ENCODE measurements at regions not wholly inside any gene's neighbourhood (a gene's known extent, or its start where the extent isn't known, plus 50 kb on each side); places are given as distances from the start of the nearest gene placed in this dataset.

DNA sequence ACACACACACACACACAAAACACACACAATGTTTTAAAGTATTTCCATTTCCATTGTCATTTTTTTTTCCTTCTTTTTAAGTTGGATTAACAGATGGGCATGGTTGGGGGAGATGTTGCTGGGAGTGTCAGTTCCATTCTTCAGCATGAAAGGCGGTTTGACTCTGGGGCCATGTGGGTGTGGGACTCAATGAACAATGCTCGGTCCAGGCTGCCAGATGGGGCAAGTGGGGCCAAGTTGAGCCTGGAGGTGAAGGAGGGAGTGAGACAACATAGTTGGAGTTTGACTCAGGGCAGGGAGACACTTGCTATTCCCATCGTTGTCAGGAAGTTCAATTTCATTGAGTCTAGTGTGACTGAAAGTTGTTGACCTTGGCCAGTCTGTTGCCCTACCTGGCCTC, 125.3 kb downstream of the TLE3 start:
- no peak overlapping the region for H3K27ac ChIP-seq (ENCODE audit: control insufficient read depth, insufficient read depth, low read length)
- TF ChIP-seq, protein P1, sequence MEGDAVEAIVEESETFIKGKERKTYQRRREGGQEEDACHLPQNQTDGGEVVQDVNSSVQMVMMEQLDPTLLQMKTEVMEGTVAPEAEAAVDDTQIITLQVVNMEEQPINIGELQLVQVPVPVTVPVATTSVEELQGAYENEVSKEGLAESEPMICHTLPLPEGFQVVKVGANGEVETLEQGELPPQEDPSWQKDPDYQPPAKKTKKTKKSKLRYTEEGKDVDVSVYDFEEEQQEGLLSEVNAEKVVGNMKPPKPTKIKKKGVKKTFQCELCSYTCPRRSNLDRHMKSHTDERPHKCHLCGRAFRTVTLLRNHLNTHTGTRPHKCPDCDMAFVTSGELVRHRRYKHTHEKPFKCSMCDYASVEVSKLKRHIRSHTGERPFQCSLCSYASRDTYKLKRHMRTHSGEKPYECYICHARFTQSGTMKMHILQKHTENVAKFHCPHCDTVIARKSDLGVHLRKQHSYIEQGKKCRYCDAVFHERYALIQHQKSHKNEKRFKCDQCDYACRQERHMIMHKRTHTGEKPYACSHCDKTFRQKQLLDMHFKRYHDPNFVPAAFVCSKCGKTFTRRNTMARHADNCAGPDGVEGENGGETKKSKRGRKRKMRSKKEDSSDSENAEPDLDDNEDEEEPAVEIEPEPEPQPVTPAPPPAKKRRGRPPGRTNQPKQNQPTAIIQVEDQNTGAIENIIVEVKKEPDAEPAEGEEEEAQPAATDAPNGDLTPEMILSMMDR (optimal IDR thresholded peaks at IDR 0.05 in 1 of 3, IDR thresholded peaks at IDR 0.05 in 1 of 3, conservative IDR thresholded peaks at IDR 0.05 in 1 of 3; ENCODE audit: extremely low read depth in 1 of 3, insufficient read depth in 2 of 3, low read length in 3 of 3), result no peak
- TF ChIP-seq EZH2 (IDR thresholded peaks at IDR 0.05; ENCODE audit: low read length), result no peak
- FAIRE-seq (no peak), DNase-seq (ENCODE audit: low read depth, low spot score) (no peak)
- H2AFZ ChIP-seq (ENCODE audit: control insufficient read depth, low read length), result no peak overlapping the region
- no peak overlapping the region for H3K9ac ChIP-seq (ENCODE audit: control insufficient read depth, extremely low read depth, insufficient read depth, low read length)
- no peaks in the 10 kb centered on the region for H3K4me1 ChIP-seq (ENCODE audit: control insufficient read depth, extremely low read depth, insufficient read depth, low read length)
- no peak overlapping the region for H3K4me2 ChIP-seq (ENCODE audit: control insufficient read depth, extremely low read depth, insufficient read depth, low read depth, low read length)
- H3K36me3 ChIP-seq (ENCODE audit: control insufficient read depth in 2 of 2, extremely low read depth in 1 of 2, insufficient read depth in 2 of 2, low read length in 2 of 2), result no peaks in the 10 kb centered on the region
- no peaks in the 10 kb centered on the region for H3K9me3 ChIP-seq (ENCODE audit: control insufficient read depth, low read depth, low read length)
- H4K20me1 ChIP-seq (ENCODE audit: control insufficient read depth, extremely low read depth, insufficient read depth, low read length), result no peaks in the 10 kb centered on the region
- peaks cover 3% of the 10 kb centered on the region for H3K27me3 ChIP-seq (ENCODE audit: control insufficient read depth, extremely low read depth, insufficient read depth, low read length)
- H3K9me1 ChIP-seq (ENCODE audit: control insufficient read depth, extremely low read depth, insufficient read depth, low read length), result no peaks in the 10 kb centered on the region
- no peaks in the 10 kb centered on the region for H3K79me2 ChIP-seq (ENCODE audit: control insufficient read depth, insufficient read depth, low read length)
- no peak overlapping the region for H3K4me3 ChIP-seq (ENCODE audit: control insufficient read depth in 2 of 3, extremely low read depth in 1 of 3, insufficient read depth in 2 of 3, low read depth in 1 of 3, low read length in 3 of 3)
- dilution Hi-C loops (cut with MboI; ENCODE audit: extremely low pct_ligation_motif_present, low sequenced_read_pairs), result no loop called here

DNA sequence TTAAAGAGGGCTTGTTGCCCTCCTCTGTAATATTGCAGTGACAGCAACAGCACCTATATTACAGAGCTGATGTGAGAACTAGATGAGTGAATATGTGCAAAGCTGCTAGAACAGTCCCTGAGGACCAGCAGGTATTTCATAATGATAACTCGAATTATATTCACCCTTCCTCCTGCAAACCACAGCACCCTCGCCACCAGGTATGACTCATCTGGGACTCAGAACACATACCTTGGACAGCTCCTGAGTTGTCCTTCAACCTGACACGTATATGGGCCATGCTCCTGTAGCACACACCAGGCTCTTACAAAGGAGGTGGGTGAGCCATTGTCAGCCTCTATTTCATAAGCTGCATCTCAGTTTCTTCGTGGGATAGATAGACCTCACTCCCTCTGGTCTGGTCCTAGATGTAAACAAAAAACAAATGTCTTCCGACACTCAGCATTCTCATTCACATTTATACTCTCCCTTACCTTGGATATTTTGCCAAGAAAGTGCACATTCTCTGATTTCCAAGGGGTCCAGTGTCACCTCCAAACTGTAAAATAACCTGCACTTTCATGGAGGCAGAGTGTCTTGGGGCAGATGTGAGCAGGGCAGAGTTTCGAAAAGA, 124.5 kb downstream of the TLE3 start:
- no peak for DNase-seq (ENCODE audit: low read depth, low spot score)
- H3K9me1 ChIP-seq (ENCODE audit: control insufficient read depth, extremely low read depth, insufficient read depth, low read length), result no peaks in the 10 kb centered on the region
- no peaks in the 10 kb centered on the region for H3K9me3 ChIP-seq (ENCODE audit: control insufficient read depth, low read depth, low read length)
- no peak overlapping the region for H3K9ac ChIP-seq (ENCODE audit: control insufficient read depth, extremely low read depth, insufficient read depth, low read length)
- H3K36me3 ChIP-seq (ENCODE audit: control insufficient read depth in 2 of 2, extremely low read depth in 1 of 2, insufficient read depth in 2 of 2, low read length in 2 of 2), result no peaks in the 10 kb centered on the region
- peaks cover 3% of the 10 kb centered on the region for H3K27me3 ChIP-seq (ENCODE audit: control insufficient read depth, extremely low read depth, insufficient read depth, low read length)
- no peaks in the 10 kb centered on the region for H4K20me1 ChIP-seq (ENCODE audit: control insufficient read depth, extremely low read depth, insufficient read depth, low read length)
- no peak overlapping the region for H2AFZ ChIP-seq (ENCODE audit: control insufficient read depth, low read length)
- dilution Hi-C loops (cut with MboI; ENCODE audit: extremely low pct_ligation_motif_present, low sequenced_read_pairs), result no loop called here
- no peak overlapping the region for H3K4me3 ChIP-seq (ENCODE audit: control insufficient read depth in 2 of 3, extremely low read depth in 1 of 3, insufficient read depth in 2 of 3, low read depth in 1 of 3, low read length in 3 of 3)
- FAIRE-seq, result peak; percentile 13
- H3K79me2 ChIP-seq (ENCODE audit: control insufficient read depth, insufficient read depth, low read length), result no peaks in the 10 kb centered on the region
- no peak overlapping the region for H3K27ac ChIP-seq (ENCODE audit: control insufficient read depth, insufficient read depth, low read length)
- no peak overlapping the region for H3K4me2 ChIP-seq (ENCODE audit: control insufficient read depth, extremely low read depth, insufficient read depth, low read depth, low read length)
- no peak for TF ChIP-seq EZH2 (IDR thresholded peaks at IDR 0.05; ENCODE audit: low read length)
- TF ChIP-seq, protein P1 (optimal IDR thresholded peaks at IDR 0.05 in 1 of 3, IDR thresholded peaks at IDR 0.05 in 1 of 3, conservative IDR thresholded peaks at IDR 0.05 in 1 of 3; ENCODE audit: extremely low read depth in 1 of 3, insufficient read depth in 2 of 3, low read length in 3 of 3), result no peak
- no peaks in the 10 kb centered on the region for H3K4me1 ChIP-seq (ENCODE audit: control insufficient read depth, extremely low read depth, insufficient read depth, low read length)

Data from keratinocyte (primary cell).